SKM-1 (cell line): ENCODE measurements at regions not wholly inside any gene's neighbourhood (a gene's known extent, or its start where the extent isn't known, plus 50 kb on each side); places are given as distances from the start of the nearest gene placed in this dataset.
"Not testable (repeated sequence)": the region's sequence is repeated elsewhere in the genome, so short reads cannot be mapped to it uniquely, and the experiment has no call there.

Experiments
- DNase-seq: peaks from one replicate; lab custom pipeline; 2025; ENCODE audit not compliant: unreplicated experiment; lab: John Stamatoyannopoulos, UW

- no peak for DNase-seq
Measured at GRCh38 chr11:134980819-134981710, 569.0 kb upstream of the B3GAT1 start.

GRCh38 chr11:134979089-134979457, 567.0 kb upstream of the B3GAT1 start:
- DNase-seq: not testable (repeated sequence)

GRCh38 chr11:134978388-134979088, 566.5 kb upstream of the B3GAT1 start:
- no peak for DNase-seq

- DNase-seq: no peak
Measured at GRCh38 chr11:134976551-134976950, 564.5 kb upstream of the B3GAT1 start.

GRCh38 chr11:134975866-134976376, 563.9 kb upstream of the B3GAT1 start:
- DNase-seq: no peak

GRCh38 chr11:134973801-134974200, 561.8 kb upstream of the B3GAT1 start:
- no peak for DNase-seq

GRCh38 chr11:134971381-134971780, 559.3 kb upstream of the B3GAT1 start:
- no peak for DNase-seq

- DNase-seq: no peak
Measured at GRCh38 chr11:134967746-134968145, 555.7 kb upstream of the B3GAT1 start.

GRCh38 chr11:134961386-134961785, 549.3 kb upstream of the B3GAT1 start:
- DNase-seq: not testable (repeated sequence)

GRCh38 chr11:134958870-134959269, 546.8 kb upstream of the B3GAT1 start:
- no peak for DNase-seq

GRCh38 chr11:134958336-134958640, 546.2 kb upstream of the B3GAT1 start:
- no peak for DNase-seq

GRCh38 chr11:134957540-134958335, 545.7 kb upstream of the B3GAT1 start:
- no peak for DNase-seq

GRCh38 chr11:134956450-134957210, 544.6 kb upstream of the B3GAT1 start:
- DNase-seq: no peak

GRCh38 chr11:134955970-134956369, 543.9 kb upstream of the B3GAT1 start:
- not testable (repeated sequence) for DNase-seq

- no peak for DNase-seq
Measured at GRCh38 chr11:134955281-134955680, 543.2 kb upstream of the B3GAT1 start.

- not testable (repeated sequence) for DNase-seq
Measured at GRCh38 chr11:134954456-134954855, 542.4 kb upstream of the B3GAT1 start.

- not testable (repeated sequence) for DNase-seq
Measured at GRCh38 chr11:134953417-134953970, 541.5 kb upstream of the B3GAT1 start.

- DNase-seq: no peak
Measured at GRCh38 chr11:134951305-134951700, 539.3 kb upstream of the B3GAT1 start.

GRCh38 chr11:134950692-134951304, 538.8 kb upstream of the B3GAT1 start:
- DNase-seq: no peak
